ENCODE measurements at regions not wholly inside any gene's neighbourhood (a gene's known extent, or its start where the extent isn't known, plus 50 kb on each side); places are given as distances from the start of the nearest gene placed in this dataset.

DNA sequence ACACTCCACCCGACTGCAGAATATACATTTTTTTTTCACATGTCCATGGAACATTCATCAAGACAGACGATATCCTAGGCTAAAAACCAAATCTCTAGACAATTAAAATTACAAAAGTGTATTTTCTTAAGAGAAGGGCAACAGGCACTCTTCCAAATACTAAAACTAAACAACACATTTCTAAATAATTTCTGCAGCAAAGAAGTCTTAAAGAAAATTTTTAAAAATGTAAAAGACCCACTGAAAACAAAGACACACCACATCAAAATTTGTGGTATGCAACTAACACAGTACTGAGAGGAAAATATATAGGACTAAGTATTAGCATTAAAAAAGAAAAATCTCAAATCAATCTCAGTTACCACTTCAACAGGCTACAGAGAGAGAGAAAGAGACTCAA lies 570.0 kb downstream of the SLC16A7 start:
- Mint-ChIP-seq H3K4me1 (no peaks in the 10 kb centered on the region), H3K9me3 (peaks cover 3 to 8% (median 5%) of the 10 kb centered on the region in 3 donors), H3K27ac (no peak overlapping the region), H3K36me3 (no peaks in the 10 kb centered on the region), H3K27me3 (no peaks in the 10 kb centered on the region), H3K4me3 (no peak overlapping the region)

DNA sequence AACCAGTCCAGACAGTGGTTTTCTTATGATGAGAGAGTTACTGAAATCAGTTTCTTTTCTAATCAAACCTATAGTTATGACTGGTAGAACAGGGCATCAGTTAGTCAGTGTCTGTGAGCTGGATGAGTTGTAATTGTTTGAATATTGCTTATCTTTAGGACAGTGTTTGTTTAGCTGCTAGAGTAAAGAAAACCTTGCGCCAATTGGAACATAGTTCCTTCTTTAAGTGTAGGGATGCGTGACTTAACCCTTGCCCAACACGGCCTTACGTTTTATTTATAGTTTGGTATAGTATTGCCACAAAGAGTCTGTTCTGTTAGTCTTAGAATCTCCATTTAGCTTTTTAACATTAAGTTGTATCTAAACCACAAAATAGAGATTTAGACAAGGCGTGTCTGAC lies 572.6 kb downstream of the SLC16A7 start:
- no peaks in the 10 kb centered on the region for H3K27me3 Mint-ChIP-seq
- H3K4me3 Mint-ChIP-seq: no peak overlapping the region
- no peaks in the 10 kb centered on the region for H3K4me1 Mint-ChIP-seq
- H3K36me3 Mint-ChIP-seq: no peaks in the 10 kb centered on the region
- peaks cover 3 to 15% (median 6%) of the 10 kb centered on the region in 3 donors for H3K9me3 Mint-ChIP-seq
- no peak overlapping the region for H3K27ac Mint-ChIP-seq

DNA sequence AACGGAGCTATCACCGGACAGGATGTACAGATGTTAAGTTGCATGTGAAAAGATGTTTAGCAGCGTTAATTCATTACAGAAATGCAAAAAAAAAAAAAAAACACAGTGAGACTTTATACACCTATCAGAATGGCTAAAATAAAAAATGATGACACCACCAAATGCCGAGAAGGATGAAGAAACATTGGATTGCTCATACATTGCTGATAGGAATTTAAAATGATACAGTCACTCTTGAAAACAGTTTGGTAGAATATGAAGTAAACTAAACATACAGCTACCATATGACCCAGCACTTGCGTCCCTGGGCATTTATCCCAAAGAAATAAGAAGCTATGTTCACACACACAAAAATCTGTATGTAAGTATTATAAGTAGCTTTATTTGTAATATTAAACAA lies 574.1 kb downstream of the SLC16A7 start:
- Mint-ChIP-seq H3K4me1 (no peaks in the 10 kb centered on the region), H3K36me3 (no peaks in the 10 kb centered on the region), H3K27me3 (no peaks in the 10 kb centered on the region), H3K4me3 (no peak overlapping the region), H3K9me3 (peaks cover 5 to 15% (median 6%) of the 10 kb centered on the region in 3 donors), H3K27ac (no peak overlapping the region)

DNA sequence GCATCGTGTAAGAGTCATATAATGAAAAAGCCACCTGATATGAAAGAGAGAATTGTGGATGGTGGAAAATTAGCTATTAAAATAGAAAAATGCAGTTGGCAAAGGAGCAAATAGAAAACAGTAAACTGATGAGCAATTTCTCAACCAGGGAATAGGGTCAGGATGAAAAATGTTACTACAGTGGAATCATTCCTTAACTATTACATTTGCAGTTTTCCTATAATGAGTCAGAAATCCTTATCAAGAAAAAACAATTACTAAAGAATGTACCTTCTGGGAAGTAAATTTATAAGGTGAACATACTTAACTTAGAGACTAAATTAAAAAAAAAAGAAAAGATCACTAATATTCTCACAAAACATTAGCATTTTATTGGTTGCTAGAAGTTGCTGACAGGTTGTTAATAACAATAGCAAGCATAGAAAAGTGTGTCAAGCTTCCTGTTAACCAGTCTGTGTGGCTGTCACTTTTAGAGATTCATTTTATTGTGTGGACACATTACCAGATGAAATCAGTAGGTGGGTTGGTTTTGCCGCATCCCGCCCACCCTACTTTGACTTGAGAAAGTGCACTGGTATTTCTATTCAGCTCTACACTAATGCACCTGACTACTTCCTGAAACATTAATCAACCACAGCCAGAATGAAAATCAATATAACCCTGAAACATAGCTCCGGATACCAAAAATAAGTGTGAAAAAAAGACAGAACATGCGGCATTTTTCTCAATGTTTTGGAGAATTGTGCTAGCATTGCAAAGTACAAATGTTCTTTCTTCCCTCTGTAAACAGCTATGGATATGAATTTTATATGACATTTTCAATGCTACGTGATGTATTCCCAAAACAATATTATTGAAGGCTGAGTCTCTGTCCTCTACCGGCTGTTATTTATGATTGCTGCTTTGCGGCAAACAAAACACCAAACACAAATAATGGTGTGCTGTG lies 576.7 kb downstream of the SLC16A7 start:
- Mint-ChIP-seq H3K4me3 (no peak overlapping the region), H3K4me1 (no peaks in the 10 kb centered on the region), H3K9me3 (peaks cover 2 to 7% (median 5%) of the 10 kb centered on the region in 3 donors), H3K36me3 (no peaks in the 10 kb centered on the region), H3K27ac (no peak overlapping the region), H3K27me3 (no peaks in the 10 kb centered on the region)

DNA sequence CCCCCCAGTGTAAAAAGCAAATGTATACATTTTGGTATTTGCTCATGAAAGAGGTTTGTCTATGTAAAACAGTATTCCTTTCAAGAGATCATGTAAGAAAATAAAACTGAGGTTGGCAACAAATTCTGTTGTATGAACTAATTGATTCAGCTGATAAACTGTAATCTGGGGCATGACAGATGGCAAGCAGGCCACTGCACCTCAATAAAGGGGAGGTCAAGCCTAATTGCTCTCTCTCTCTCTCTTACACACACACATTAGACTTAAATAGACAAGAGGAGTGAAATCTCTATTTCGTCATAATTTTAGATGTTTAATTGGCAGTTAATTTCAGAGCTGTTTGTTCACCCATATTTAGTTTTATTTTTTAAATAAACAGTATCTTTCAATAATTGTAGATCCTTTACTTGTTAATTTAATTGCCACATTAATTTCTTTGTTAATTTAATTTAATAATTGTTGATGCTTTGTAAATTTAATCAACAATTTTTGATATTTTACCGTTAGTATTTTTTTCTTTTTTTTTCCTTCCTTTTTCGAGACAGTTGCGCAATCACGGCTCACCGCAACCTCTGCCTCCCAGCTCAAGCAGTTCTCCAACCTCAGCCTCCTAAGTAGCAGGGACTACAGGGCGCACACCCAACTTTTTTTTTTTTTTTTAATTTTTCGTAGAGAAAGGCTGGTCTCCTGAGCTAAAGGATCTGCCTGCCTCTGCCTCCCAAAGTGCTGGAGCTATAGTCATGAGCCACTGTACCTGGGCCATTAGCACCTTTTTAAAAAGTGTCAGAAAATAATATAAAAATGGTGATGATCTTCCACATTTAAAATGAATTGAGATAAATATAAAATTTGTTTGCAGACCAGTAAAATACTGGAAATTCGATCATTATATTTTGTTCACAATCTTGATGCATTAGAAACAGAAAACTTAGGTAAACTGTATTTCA lies 577.7 kb downstream of the SLC16A7 start:
- Mint-ChIP-seq H3K36me3 (no peaks in the 10 kb centered on the region), H3K4me3 (no peak overlapping the region), H3K27ac (no peak overlapping the region), H3K9me3 (peaks cover 2 to 7% (median 5%) of the 10 kb centered on the region in 3 donors), H3K4me1 (no peaks in the 10 kb centered on the region), H3K27me3 (no peaks in the 10 kb centered on the region)

DNA sequence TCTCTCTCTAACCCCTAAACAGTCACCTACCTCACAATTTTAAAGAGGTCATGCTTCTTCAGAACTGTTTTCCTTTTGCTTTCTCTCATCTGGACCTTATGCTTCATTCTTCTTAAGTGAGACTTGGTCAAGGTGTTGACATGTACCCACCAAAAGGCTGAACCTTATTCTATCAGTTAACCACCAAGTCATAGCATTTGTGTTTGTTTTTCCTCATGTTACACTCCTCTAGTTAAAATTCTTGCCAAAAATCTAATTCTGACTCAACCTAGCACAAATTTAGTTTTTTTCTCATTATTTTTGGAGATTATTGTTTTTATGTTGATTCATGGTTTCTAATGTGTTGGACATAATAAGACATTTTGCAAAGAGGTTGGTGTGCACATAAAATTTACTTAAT lies 578.6 kb downstream of the SLC16A7 start:
- Mint-ChIP-seq H3K27me3 (no peaks in the 10 kb centered on the region), H3K9me3 (peaks cover 2 to 10% (median 5%) of the 10 kb centered on the region in 3 donors), H3K4me1 (no peaks in the 10 kb centered on the region), H3K27ac (no peak overlapping the region), H3K36me3 (no peaks in the 10 kb centered on the region), H3K4me3 (no peak overlapping the region)

DNA sequence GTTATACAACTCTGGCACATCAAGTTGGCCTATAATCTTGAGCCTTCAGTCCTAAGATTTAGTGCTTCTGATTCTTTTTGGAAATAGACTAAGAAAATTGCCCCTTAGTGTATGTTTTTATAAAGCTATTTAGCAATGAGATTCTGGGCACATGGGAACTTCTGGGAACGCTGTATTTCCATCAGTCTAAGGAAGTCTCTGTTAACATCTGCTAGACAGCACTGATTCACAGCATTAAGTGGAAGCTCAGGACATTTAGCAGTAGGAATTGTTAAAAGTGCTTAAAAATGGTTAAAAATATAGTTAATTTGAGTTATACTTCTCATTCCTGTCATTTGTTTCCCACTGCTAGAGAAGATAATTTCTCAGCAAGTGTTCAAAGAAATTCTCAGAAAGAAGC lies 579.1 kb downstream of the SLC16A7 start:
- H3K9me3 Mint-ChIP-seq: peaks cover 2 to 11% (median 5%) of the 10 kb centered on the region in 3 donors
- H3K4me3 Mint-ChIP-seq: no peak overlapping the region
- H3K27me3 Mint-ChIP-seq: no peaks in the 10 kb centered on the region
- no peaks in the 10 kb centered on the region for H3K36me3 Mint-ChIP-seq
- H3K4me1 Mint-ChIP-seq: no peaks in the 10 kb centered on the region
- H3K27ac Mint-ChIP-seq: no peak overlapping the region

DNA sequence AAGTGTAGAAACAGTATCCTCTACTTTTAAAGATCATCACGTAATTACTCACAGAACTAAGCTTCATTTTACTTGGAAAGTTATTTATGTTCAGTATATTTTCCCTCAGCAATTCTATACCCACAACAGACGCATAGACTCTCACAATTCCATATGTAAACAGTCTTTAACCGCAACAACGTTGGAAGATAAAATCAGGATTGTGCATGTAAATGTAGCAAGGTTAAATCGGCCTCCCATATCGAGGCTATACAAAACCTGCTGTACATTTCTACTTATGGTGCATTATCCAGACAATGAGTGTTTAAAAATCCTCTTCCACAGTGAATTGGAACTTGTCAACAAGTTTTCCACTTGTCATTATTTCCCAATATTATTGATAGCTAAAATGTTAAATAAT lies 581.1 kb downstream of the SLC16A7 start:
- Mint-ChIP-seq H3K27ac (no peak overlapping the region), H3K27me3 (no peaks in the 10 kb centered on the region), H3K36me3 (no peaks in the 10 kb centered on the region), H3K4me1 (no peaks in the 10 kb centered on the region), H3K4me3 (no peak overlapping the region), H3K9me3 (peaks cover 3 to 7% (median 5%) of the 10 kb centered on the region in 3 donors)

DNA sequence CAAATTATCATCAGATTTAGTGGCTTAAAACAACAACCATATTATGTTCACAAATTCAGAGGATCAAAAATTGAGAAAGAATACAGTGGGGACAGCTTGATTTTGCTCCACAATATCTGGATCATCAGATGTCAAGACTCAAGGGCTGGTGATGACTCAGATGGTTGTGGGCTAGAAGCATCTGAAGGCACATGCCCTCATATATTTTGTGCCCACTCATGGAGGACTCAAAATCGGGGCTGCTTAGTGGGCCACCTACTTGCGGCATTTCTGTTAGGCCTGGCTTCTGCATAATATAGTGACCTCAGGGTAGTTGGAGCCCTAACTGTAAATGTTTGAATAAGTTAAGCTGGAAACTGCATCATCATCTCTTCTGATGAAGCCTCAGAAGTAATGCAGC lies 584.5 kb downstream of the SLC16A7 start:
- no peak overlapping the region for H3K27ac Mint-ChIP-seq
- no peaks in the 10 kb centered on the region for H3K36me3 Mint-ChIP-seq
- no peak overlapping the region for H3K4me3 Mint-ChIP-seq
- H3K27me3 Mint-ChIP-seq: no peaks in the 10 kb centered on the region
- H3K4me1 Mint-ChIP-seq: no peaks in the 10 kb centered on the region
- peaks cover 1 to 5% (median 4%) of the 10 kb centered on the region in 3 donors for H3K9me3 Mint-ChIP-seq

DNA sequence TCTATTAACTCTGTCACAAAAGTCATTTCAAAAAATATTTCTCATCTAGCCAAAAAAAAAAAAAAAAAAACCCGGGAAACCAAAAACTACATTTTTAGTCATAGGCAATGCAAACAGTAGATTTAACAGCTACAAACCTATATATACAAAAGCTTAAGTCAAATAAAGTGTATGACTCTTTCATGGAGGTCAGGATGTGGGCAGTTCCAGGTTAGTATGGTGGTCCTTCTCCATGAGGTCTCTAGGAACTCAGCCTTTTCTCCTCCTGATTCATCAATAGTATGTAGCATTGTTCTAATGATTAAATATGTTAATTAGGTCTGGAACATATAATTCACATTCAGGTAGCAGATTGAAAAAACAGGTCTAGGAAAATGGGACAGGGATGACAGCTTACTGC lies 586.5 kb downstream of the SLC16A7 start:
- no peaks in the 10 kb centered on the region for H3K36me3 Mint-ChIP-seq
- no peaks in the 10 kb centered on the region for H3K27me3 Mint-ChIP-seq
- no peaks in the 10 kb centered on the region for H3K4me1 Mint-ChIP-seq
- peaks cover 1 to 4% (median 3%) of the 10 kb centered on the region in 3 donors for H3K9me3 Mint-ChIP-seq
- H3K4me3 Mint-ChIP-seq: no peak overlapping the region
- no peak overlapping the region for H3K27ac Mint-ChIP-seq

DNA sequence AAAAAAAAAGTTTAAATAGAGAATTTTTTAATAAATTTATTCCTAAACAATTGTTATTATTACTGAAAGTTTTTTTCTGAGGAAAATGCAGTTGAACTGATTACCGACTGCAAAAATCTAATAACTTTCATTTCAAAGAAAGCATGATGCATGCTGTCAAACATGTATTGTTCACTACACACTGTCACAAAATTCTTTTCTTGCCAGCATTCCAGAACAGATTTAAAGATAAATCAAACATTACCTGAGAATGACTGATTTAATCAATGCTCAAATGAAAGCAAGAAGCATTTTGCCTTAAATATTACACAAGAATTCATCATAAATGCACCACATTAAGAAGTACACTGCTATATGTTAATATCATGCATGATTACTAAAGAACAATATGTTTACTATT lies 588.3 kb downstream of the SLC16A7 start:
- Mint-ChIP-seq H3K36me3 (no peaks in the 10 kb centered on the region), H3K4me1 (no peaks in the 10 kb centered on the region), H3K27me3 (no peaks in the 10 kb centered on the region), H3K4me3 (no peak overlapping the region), H3K9me3 (peaks cover 1 to 4% (median 3%) of the 10 kb centered on the region in 3 donors), H3K27ac (no peak overlapping the region)

DNA sequence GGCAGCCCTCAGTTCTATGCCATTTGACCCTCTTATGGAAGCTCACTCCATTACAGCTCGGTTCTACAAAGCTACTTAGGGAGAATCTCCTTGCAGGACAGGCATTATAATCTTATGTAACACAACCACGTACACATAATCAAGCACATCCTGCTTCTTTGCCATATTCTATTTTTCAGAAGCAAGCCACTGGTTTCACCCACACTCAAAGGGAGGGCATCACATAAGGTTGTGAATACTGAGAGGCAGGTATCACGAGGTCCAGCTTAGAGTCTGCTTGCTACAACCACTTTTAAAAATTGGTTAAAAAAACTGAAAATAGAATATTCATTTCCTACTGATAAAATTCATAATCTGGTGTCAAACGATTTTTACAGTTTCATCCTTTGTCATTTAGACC lies 589.2 kb downstream of the SLC16A7 start:
- no peak overlapping the region for H3K4me3 Mint-ChIP-seq
- H3K27me3 Mint-ChIP-seq: no peaks in the 10 kb centered on the region
- no peaks in the 10 kb centered on the region for H3K4me1 Mint-ChIP-seq
- H3K9me3 Mint-ChIP-seq: peaks cover 1 to 7% (median 3%) of the 10 kb centered on the region in 3 donors
- no peak overlapping the region for H3K27ac Mint-ChIP-seq
- H3K36me3 Mint-ChIP-seq: no peaks in the 10 kb centered on the region

DNA sequence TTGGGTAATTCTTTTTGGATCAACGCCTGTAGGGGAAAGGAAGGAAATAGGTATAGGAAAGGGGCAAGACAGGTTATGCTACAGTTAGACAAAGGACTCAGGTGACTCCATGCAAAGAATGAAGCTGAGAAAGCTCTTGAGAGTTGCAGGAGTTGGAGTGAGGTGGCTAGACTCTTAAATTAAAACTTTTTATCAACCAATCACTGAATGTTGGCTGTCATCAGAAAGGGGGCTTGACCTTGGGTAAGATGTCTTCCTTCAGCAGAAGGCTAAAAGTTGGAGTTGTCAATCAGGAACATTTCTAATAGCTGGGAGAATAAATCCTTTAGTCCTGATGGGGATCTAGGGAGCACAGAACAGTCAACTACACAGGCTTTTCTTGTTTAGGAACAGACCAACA lies 595.4 kb downstream of the SLC16A7 start:
- Mint-ChIP-seq H3K4me3 (no peak overlapping the region), H3K9me3 (peaks cover 0 to 9% (median 2%) of the 10 kb centered on the region in 3 donors), H3K27me3 (no peaks in the 10 kb centered on the region), H3K36me3 (no peaks in the 10 kb centered on the region), H3K27ac (no peak overlapping the region), H3K4me1 (no peaks in the 10 kb centered on the region)

DNA sequence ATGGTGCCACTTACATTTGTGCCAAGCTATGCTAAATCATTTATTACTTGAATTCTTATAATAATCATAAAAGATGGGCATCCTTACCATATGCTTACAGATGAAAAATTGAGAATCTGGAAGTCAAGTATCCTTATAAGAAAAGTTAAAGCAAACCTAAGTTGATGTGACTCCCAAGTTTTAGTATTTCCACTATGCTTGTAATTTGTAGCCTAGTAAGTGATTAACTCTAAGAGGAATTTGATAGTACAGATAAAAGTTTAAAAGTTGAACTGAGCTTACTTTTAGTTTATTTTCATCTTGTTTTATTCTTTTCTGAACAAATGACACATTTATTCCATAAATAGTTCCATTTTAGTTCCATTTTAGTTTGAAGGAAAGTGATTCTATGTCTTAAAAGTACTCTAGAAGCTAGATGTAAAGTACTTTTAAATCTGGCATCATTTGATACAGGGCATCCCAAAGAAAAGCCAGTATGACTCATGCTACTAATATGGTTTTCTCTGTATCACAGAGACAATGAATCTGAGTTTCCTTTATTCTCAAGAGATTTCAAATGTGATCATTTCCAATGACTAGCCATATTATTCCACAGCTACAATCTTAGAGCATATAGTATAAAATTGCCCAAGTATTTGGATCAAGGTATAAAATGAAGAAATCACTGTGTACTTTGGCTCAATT lies 596.0 kb downstream of the SLC16A7 start:
- no peaks in the 10 kb centered on the region for H3K4me1 Mint-ChIP-seq
- H3K27ac Mint-ChIP-seq: no peak overlapping the region
- H3K27me3 Mint-ChIP-seq: no peaks in the 10 kb centered on the region
- no peak overlapping the region for H3K4me3 Mint-ChIP-seq
- H3K36me3 Mint-ChIP-seq: no peaks in the 10 kb centered on the region
- peaks cover 0 to 9% (median 2%) of the 10 kb centered on the region in 3 donors for H3K9me3 Mint-ChIP-seq

DNA sequence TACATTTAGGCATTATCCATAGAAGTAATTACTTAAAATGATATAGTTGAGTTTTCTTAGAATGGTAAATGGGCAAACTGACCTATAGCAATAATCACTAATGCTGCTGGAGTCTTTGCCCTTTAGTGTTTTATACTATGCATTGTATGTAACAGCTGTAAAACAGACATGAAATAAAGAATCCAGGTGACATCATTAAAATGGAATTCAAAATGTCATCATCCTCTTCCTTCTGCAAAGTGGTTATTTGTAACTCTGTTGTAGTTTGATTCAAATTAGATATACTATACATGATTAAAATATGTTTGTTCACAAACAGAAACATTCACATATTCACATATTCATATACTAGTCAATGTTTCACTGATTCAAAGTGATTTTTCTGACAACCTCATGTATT lies 598.8 kb downstream of the SLC16A7 start:
- Mint-ChIP-seq H3K27ac (no peak overlapping the region), H3K4me1 (no peaks in the 10 kb centered on the region), H3K36me3 (no peaks in the 10 kb centered on the region), H3K27me3 (no peaks in the 10 kb centered on the region), H3K9me3 (peaks cover 0 to 6% (median 2%) of the 10 kb centered on the region in 3 donors), H3K4me3 (no peak overlapping the region)
